Activated CD4-positive, alpha-beta memory T cell treated with anti-CD3 and anti-CD28 coated beads for 36 hours (primary cell): ENCODE measurements at regions not wholly inside any gene's neighbourhood (a gene's known extent, or its start where the extent isn't known, plus 50 kb on each side); places are given as distances from the start of the nearest gene placed in this dataset.

Experiments
- CTCF ChIA-PET: fragments of 350-600 bp; sonication (Branson Sonifier 250); formaldehyde crosslinking; loops from one replicate; lab custom pipeline; 2021; ENCODE audit warnings: antibody characterized with exemption, inconsistent platforms; lab: Charles Lee
- POLR2A ChIA-PET: fragments of 350-600 bp; sonication (Branson Sonifier 250); formaldehyde crosslinking; loops from one replicate; lab custom pipeline; 2021; ENCODE audit warnings: antibody characterized with exemption; lab: Charles Lee
- DNase-seq: peaks from one replicate; pipeline ENCODE4 v3.0.0-alpha.2; 2020
- H3K27ac Mint-ChIP-seq: one replicate; pipeline ENCODE4 v1.8.0; 2021; ENCODE audit warnings: mixed read lengths
- H3K27me3 Mint-ChIP-seq: one replicate; pipeline ENCODE4 v1.8.0; 2021; ENCODE audit warnings: mixed read lengths
- H3K36me3 Mint-ChIP-seq: one replicate; pipeline ENCODE4 v1.8.0; 2021; ENCODE audit warnings: mixed read lengths
- H3K4me1 Mint-ChIP-seq: one replicate; pipeline ENCODE4 v1.8.0; 2021; ENCODE audit warnings: low read depth, mixed read lengths
- H3K4me3 Mint-ChIP-seq: one replicate; pipeline ENCODE4 v1.8.0; 2021; ENCODE audit warnings: mild to moderate bottlenecking, mixed read lengths
- H3K9me3 Mint-ChIP-seq: one replicate; pipeline ENCODE4 v1.8.0; 2021; ENCODE audit warnings: mixed read lengths
- intact Hi-C: fragments of 100-400 bp; cut with micrococcal nuclease; formaldehyde crosslinking; loops from one replicate; pipeline ENCODE4 v1.15.1; 2023

GRCh38 chr1:67597336-67597735, 87.7 kb upstream of the GADD45A start:
- H3K27ac Mint-ChIP-seq: no peak overlapping the region
- no peak overlapping the region for H3K4me3 Mint-ChIP-seq
- peaks cover 4% of the 10 kb centered on the region for H3K27me3 Mint-ChIP-seq
- POLR2A ChIA-PET: no interaction called here
- no peaks in the 10 kb centered on the region for H3K36me3 Mint-ChIP-seq
- no peaks in the 10 kb centered on the region for H3K4me1 Mint-ChIP-seq
- DNase-seq: no peak
- CTCF ChIA-PET: interaction anchor here (0.7 kb wide), 1 partner anchor 22 kb away, joined by 3 read pairs; no protein-coding TSS in a partner anchor
- H3K9me3 Mint-ChIP-seq: no peaks in the 10 kb centered on the region
- intact Hi-C loops: no loop called here

- H3K36me3 Mint-ChIP-seq: no peaks in the 10 kb centered on the region
- CTCF ChIA-PET: no interaction called here
- intact Hi-C loops: no loop called here
Measured at GRCh38 chr1:67599085-67599484, 85.9 kb upstream of the GADD45A start.

GRCh38 chr1:67601539-67601938, 83.5 kb upstream of the GADD45A start:
- Mint-ChIP-seq H3K27ac (no peak overlapping the region), H3K4me3 (no peak overlapping the region), H3K27me3 (peaks cover 7% of the 10 kb centered on the region), H3K36me3 (no peaks in the 10 kb centered on the region), H3K4me1 (no peaks in the 10 kb centered on the region), H3K9me3 (no peaks in the 10 kb centered on the region)
- ChIA-PET CTCF (no interaction called here), POLR2A (no interaction called here)
- intact Hi-C loops: no loop called here
- DNase-seq: no peak

More at GRCh38 chr1:67599085-67599484, 85.9 kb upstream of the GADD45A start:
- Mint-ChIP-seq H3K27me3 (peaks cover 7% of the 10 kb centered on the region), H3K4me3 (no peak overlapping the region), H3K9me3 (no peaks in the 10 kb centered on the region), H3K27ac (no peak overlapping the region), H3K4me1 (no peaks in the 10 kb centered on the region)
- POLR2A ChIA-PET: no interaction called here
- DNase-seq: no peak

GRCh38 chr1:67601955-67602354, 83.0 kb upstream of the GADD45A start:
- intact Hi-C loops: no loop called here
- CTCF ChIA-PET: no interaction called here
- H3K36me3 Mint-ChIP-seq: no peaks in the 10 kb centered on the region
- no peak overlapping the region for H3K4me3 Mint-ChIP-seq
- no peaks in the 10 kb centered on the region for H3K4me1 Mint-ChIP-seq
- peaks cover 7% of the 10 kb centered on the region for H3K27me3 Mint-ChIP-seq
- no peak for DNase-seq
- H3K9me3 Mint-ChIP-seq: no peaks in the 10 kb centered on the region
- POLR2A ChIA-PET: no interaction called here
- no peak overlapping the region for H3K27ac Mint-ChIP-seq

- Mint-ChIP-seq H3K4me1 (peaks cover 6% of the 10 kb centered on the region), H3K27me3 (peaks cover 7% of the 10 kb centered on the region), H3K36me3 (no peaks in the 10 kb centered on the region), H3K9me3 (no peaks in the 10 kb centered on the region), H3K27ac (no peak overlapping the region), H3K4me3 (no peak overlapping the region)
- no peak for DNase-seq
- intact Hi-C loops: no loop called here
- ChIA-PET POLR2A (no interaction called here), CTCF (no interaction called here)
Measured at GRCh38 chr1:67604778-67605177, 80.2 kb upstream of the GADD45A start.

- DNase-seq: no peak
- intact Hi-C loops: no loop called here
- Mint-ChIP-seq H3K4me3 (no peak overlapping the region), H3K27me3 (peaks cover 7% of the 10 kb centered on the region), H3K36me3 (no peaks in the 10 kb centered on the region), H3K27ac (no peak overlapping the region), H3K4me1 (peaks cover 6% of the 10 kb centered on the region), H3K9me3 (no peaks in the 10 kb centered on the region)
- CTCF ChIA-PET: no interaction called here
- POLR2A ChIA-PET: no interaction called here
Measured at GRCh38 chr1:67605209-67605780, 79.7 kb upstream of the GADD45A start.

- DNase-seq: no peak
- POLR2A ChIA-PET: no interaction called here
- CTCF ChIA-PET: no interaction called here
- Mint-ChIP-seq H3K36me3 (no peaks in the 10 kb centered on the region), H3K9me3 (no peaks in the 10 kb centered on the region), H3K27ac (no peak overlapping the region), H3K4me1 (peaks cover 6% of the 10 kb centered on the region), H3K27me3 (peaks cover 4% of the 10 kb centered on the region), H3K4me3 (no peak overlapping the region)
- intact Hi-C loops: no loop called here
Measured at GRCh38 chr1:67607286-67607685, 77.7 kb upstream of the GADD45A start.

- Mint-ChIP-seq H3K27ac (no peak overlapping the region), H3K4me1 (peaks cover 6% of the 10 kb centered on the region), H3K9me3 (no peaks in the 10 kb centered on the region), H3K36me3 (no peaks in the 10 kb centered on the region), H3K4me3 (no peak overlapping the region), H3K27me3 (no peaks in the 10 kb centered on the region)
- intact Hi-C loops: no loop called here
- CTCF ChIA-PET: no interaction called here
- POLR2A ChIA-PET: no interaction called here
- DNase-seq: no peak
Measured at GRCh38 chr1:67607699-67608098, 77.3 kb upstream of the GADD45A start.

GRCh38 chr1:67608661-67609576, 76.1 kb upstream of the GADD45A start:
- Mint-ChIP-seq H3K27ac (no peak overlapping the region), H3K36me3 (no peaks in the 10 kb centered on the region), H3K9me3 (no peaks in the 10 kb centered on the region), H3K4me1 (peaks cover 6% of the 10 kb centered on the region), H3K4me3 (no peak overlapping the region), H3K27me3 (no peaks in the 10 kb centered on the region)
- ChIA-PET POLR2A (no interaction called here), CTCF (interaction anchor here (1.0 kb wide), 1 partner anchor 47 kb away, joined by 3 read pairs; no protein-coding TSS in a partner anchor)
- DNase-seq: no peak
- intact Hi-C loops: no loop called here

- Mint-ChIP-seq H3K27ac (no peak overlapping the region), H3K27me3 (no peaks in the 10 kb centered on the region), H3K4me1 (peaks cover 6% of the 10 kb centered on the region), H3K9me3 (no peaks in the 10 kb centered on the region), H3K4me3 (no peak overlapping the region), H3K36me3 (no peaks in the 10 kb centered on the region)
- ChIA-PET POLR2A (no interaction called here), CTCF (interaction anchor here (1.0 kb wide), 1 partner anchor 48 kb away, joined by 3 read pairs; no protein-coding TSS in a partner anchor)
- no peak for DNase-seq
- intact Hi-C loops: no loop called here
Measured at GRCh38 chr1:67609577-67610341, 75.2 kb upstream of the GADD45A start.

- Mint-ChIP-seq H3K27me3 (no peaks in the 10 kb centered on the region), H3K4me3 (no peak overlapping the region), H3K27ac (no peak overlapping the region), H3K4me1 (peaks cover 6% of the 10 kb centered on the region), H3K9me3 (no peaks in the 10 kb centered on the region), H3K36me3 (no peaks in the 10 kb centered on the region)
- POLR2A ChIA-PET: no interaction called here
- CTCF ChIA-PET: no interaction called here
- DNase-seq: no peak
- intact Hi-C loops: no loop called here
Measured at GRCh38 chr1:67610450-67610849, 74.6 kb upstream of the GADD45A start.

GRCh38 chr1:67611846-67612245, 73.2 kb upstream of the GADD45A start:
- intact Hi-C loops: no loop called here
- DNase-seq: no peak
- no peaks in the 10 kb centered on the region for H3K9me3 Mint-ChIP-seq
- H3K36me3 Mint-ChIP-seq: no peaks in the 10 kb centered on the region
- no peak overlapping the region for H3K4me3 Mint-ChIP-seq
- CTCF ChIA-PET: no interaction called here
- no peak overlapping the region for H3K27ac Mint-ChIP-seq
- POLR2A ChIA-PET: no interaction called here
- H3K27me3 Mint-ChIP-seq: peaks cover 1% of the 10 kb centered on the region
- H3K4me1 Mint-ChIP-seq: peaks cover 6% of the 10 kb centered on the region
